Fibroblast of lung (primary cell): ENCODE measurements at regions not wholly inside any gene's neighbourhood (a gene's known extent, or its start where the extent isn't known, plus 50 kb on each side); places are given as distances from the start of the nearest gene placed in this dataset.

Experiments
- DNase-seq, 2 donors: peaks; one replicate each; pipeline versions ENCODE4 v3.0.0 to v3.0.0-alpha.2; 2010; ENCODE audit warnings: low read depth in 2 of 2
- H2AFZ ChIP-seq: 2 replicates; pipeline ENCODE4 v1.5.1; 2012; ENCODE audit warnings: low read length, control low read depth, inconsistent platforms
- H3K27ac ChIP-seq: 2 replicates; pipeline ENCODE4 v1.5.1; 2011; ENCODE audit warnings: low read length, control low read depth; ENCODE audit not compliant: insufficient read depth
- H3K27me3 ChIP-seq: 2 replicates; pipeline ENCODE4 v1.5.1; 2011; ENCODE audit warnings: mild to moderate bottlenecking, low read length; ENCODE audit not compliant: control insufficient read depth, insufficient read depth
- H3K36me3 ChIP-seq: 2 replicates; pipeline ENCODE4 v1.5.1; 2011; ENCODE audit warnings: low read length; ENCODE audit not compliant: control insufficient read depth, insufficient read depth
- H3K4me1 ChIP-seq: 2 replicates; pipeline ENCODE4 v1.5.1; 2011; ENCODE audit warnings: low read length; ENCODE audit not compliant: control insufficient read depth, insufficient read depth; ENCODE audit errors: extremely low read depth
- H3K4me2 ChIP-seq: 2 replicates; pipeline ENCODE4 v1.5.1; 2011; ENCODE audit warnings: low read length, control low read depth; ENCODE audit not compliant: insufficient read depth; ENCODE audit errors: extremely low read depth
- H3K4me3 ChIP-seq, 4 experiments: fragments of 200-600 bp in 1 of 4; sonication (generic) in 1 of 4; replicated peaks in 1 of 4; 2 replicates each; pipeline ENCODE4 v1.5.1; 2011 to 2016; ENCODE audit warnings: low read length in 4 of 4, low read depth in 3 of 4, mild to moderate bottlenecking in 3 of 4, control low read depth in 2 of 4, inconsistent platforms in 1 of 4, mixed read lengths in 1 of 4; ENCODE audit not compliant: insufficient read depth in 1 of 4; ENCODE audit errors: control extremely low read depth in 1 of 4
- H3K79me2 ChIP-seq: 2 replicates; pipeline ENCODE4 v1.5.1; 2012; ENCODE audit warnings: mild to moderate bottlenecking, low read length, inconsistent platforms; ENCODE audit not compliant: control insufficient read depth, insufficient read depth
- H3K9ac ChIP-seq: 2 replicates; pipeline ENCODE4 v1.5.1; 2011; ENCODE audit warnings: mild to moderate bottlenecking, low read length, control low read depth; ENCODE audit not compliant: insufficient read depth
- H3K9me3 ChIP-seq: 2 replicates; pipeline ENCODE4 v1.5.1; 2012; ENCODE audit warnings: low read depth, low read length; ENCODE audit not compliant: control insufficient read depth, insufficient read depth
- H4K20me1 ChIP-seq: 2 replicates; pipeline ENCODE4 v1.5.1; 2011; ENCODE audit warnings: low read length; ENCODE audit not compliant: control insufficient read depth, insufficient read depth; ENCODE audit errors: extremely low read depth
- EZH2 ChIP-seq: IDR thresholded peaks from 2 replicates; pipeline ENCODE4 v1.5.1; 2012; ENCODE audit warnings: low read length, control low read depth, mild to moderate bottlenecking; ENCODE audit errors: missing control alignments
- TF ChIP-seq, protein P1 (sequence below), 2 donors: IDR thresholded peaks in 1 of 2; conservative IDR thresholded peaks in 1 of 2; 1 replicate in 1 of 2; 2 replicates in 1 of 2; pipeline ENCODE4 v1.5.1; 2011 to 2012; ENCODE audit warnings: low read length in 2 of 2, control low read depth in 1 of 2, inconsistent platforms in 1 of 2, low read depth in 1 of 2, mild to moderate bottlenecking in 1 of 2

DNA sequence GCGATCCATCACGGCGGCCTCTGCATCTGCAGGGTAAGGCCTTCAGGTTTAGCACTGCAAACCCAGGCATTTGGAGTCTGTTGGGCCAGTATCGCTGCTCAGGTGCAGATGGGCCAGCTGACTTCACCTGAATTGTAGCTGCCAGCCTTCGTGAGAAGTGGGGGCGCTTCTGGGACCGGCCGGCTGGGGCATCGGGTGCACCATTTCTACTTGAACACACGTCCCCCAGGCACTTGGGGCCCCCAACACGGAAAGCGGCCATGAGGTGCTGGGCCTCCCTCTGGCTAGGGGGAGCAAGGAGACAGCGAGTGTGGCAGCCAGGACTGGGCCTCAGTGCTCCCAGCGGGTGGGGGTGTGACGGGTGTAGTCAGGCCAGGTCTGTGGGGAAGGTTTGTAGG is 767.6 kb downstream of the KCNJ18 start:
- Histone ChIP-seq H3K4me2 (no peak overlapping the region), H4K20me1 (no peaks in the 10 kb centered on the region), H3K4me3 (no peak overlapping the region), H3K36me3 (no peaks in the 10 kb centered on the region), H3K79me2 (no peaks in the 10 kb centered on the region), H3K9me3 (no peaks in the 10 kb centered on the region), H3K9ac (no peak overlapping the region), H3K4me1 (no peaks in the 10 kb centered on the region), H2AFZ (no peak overlapping the region), H3K27me3 (no peaks in the 10 kb centered on the region), H3K27ac (no peak overlapping the region)
- TF ChIP-seq, protein P1, sequence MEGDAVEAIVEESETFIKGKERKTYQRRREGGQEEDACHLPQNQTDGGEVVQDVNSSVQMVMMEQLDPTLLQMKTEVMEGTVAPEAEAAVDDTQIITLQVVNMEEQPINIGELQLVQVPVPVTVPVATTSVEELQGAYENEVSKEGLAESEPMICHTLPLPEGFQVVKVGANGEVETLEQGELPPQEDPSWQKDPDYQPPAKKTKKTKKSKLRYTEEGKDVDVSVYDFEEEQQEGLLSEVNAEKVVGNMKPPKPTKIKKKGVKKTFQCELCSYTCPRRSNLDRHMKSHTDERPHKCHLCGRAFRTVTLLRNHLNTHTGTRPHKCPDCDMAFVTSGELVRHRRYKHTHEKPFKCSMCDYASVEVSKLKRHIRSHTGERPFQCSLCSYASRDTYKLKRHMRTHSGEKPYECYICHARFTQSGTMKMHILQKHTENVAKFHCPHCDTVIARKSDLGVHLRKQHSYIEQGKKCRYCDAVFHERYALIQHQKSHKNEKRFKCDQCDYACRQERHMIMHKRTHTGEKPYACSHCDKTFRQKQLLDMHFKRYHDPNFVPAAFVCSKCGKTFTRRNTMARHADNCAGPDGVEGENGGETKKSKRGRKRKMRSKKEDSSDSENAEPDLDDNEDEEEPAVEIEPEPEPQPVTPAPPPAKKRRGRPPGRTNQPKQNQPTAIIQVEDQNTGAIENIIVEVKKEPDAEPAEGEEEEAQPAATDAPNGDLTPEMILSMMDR (conservative IDR thresholded peaks at IDR 0.05 in 1 of 2, IDR thresholded peaks at IDR 0.05 in 1 of 2; ENCODE audit: low read depth in 1 of 2, low read length in 2 of 2), result no peak
- TF ChIP-seq EZH2, result no peak
- DNase-seq, result no peak

DNA sequence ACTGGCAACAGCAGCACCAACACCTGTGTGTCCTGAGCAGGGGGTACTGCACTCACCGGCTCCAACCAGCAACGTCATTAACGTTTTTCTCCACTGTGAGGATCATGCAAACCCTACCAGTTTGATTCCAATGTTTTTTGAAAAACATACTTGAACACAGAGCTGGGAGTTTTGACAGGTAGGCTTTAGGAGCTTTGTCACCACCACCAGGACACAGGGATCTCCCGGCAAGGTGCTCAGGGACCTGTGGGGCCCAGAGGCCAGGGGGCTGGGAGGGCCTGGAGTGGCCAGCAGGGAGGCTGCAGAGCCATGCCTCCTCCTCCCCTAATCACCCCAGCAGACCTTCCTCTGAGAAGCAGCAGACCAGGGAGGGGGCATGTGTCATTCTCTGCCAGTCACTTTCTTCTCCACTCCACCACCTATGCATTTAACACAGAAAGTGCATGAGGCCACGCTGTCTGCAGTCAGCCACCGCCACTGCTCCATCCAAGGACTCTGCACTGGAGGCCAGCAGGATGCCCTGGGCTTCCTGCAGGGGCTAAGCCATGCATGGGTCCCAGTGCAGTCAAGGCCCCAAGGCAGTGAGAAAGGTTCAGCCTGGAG is 768.2 kb downstream of the KCNJ18 start:
- H3K4me2 ChIP-seq, result no peak overlapping the region
- no peak for TF ChIP-seq EZH2
- TF ChIP-seq, protein P1 (conservative IDR thresholded peaks at IDR 0.05 in 1 of 2, IDR thresholded peaks at IDR 0.05 in 1 of 2; ENCODE audit: low read depth in 1 of 2, low read length in 2 of 2), result no peak
- DNase-seq, result no peak

DNA sequence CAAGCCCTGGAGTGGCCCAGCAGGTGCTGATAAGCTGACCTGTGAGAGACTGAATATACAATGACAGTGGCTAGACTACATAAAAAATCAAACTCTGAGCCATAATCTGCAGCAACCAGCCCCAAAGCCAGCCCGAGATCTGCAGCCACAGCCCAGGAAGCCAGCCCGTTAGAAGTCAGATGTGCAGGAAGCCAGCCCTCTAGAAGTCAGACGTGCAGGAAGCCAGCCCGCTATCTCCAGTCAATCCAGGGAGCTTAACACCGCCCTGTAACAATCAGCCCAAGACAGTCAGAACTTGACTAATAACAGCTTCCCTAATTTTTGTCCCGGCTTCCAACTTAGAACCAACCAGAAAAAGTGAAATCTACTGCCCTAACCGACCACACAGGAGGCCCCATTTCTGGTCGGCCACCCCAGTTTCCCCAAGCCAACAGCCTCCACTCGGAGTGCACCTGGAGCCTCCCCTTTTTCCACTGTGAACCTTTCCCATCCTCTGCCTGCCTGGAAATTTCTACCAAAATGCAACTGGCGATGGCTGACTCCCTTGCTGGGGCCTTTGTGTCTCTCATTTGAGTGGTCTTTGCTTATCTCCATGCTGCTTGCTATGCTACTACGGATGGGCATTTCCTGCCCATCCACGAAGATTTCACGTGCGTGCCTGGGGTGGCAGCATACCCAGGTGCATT is 769.3 kb downstream of the KCNJ18 start:
- TF ChIP-seq EZH2, result no peak
- TF ChIP-seq, protein P1 (conservative IDR thresholded peaks at IDR 0.05 in 1 of 2, IDR thresholded peaks at IDR 0.05 in 1 of 2; ENCODE audit: low read depth in 1 of 2, low read length in 2 of 2), result no peak
- Histone ChIP-seq H3K4me1 (no peaks in the 10 kb centered on the region), H3K27me3 (no peaks in the 10 kb centered on the region), H3K27ac (no peak overlapping the region), H3K36me3 (no peaks in the 10 kb centered on the region), H3K4me3 (no peak overlapping the region), H4K20me1 (no peaks in the 10 kb centered on the region), H2AFZ (no peak overlapping the region), H3K9ac (no peak overlapping the region), H3K79me2 (no peaks in the 10 kb centered on the region), H3K4me2 (no peak overlapping the region), H3K9me3 (no peaks in the 10 kb centered on the region)
- DNase-seq, result no peak

More for the DNA sequence above, 768.2 kb downstream of the KCNJ18 start:
- Histone ChIP-seq H3K36me3 (no peaks in the 10 kb centered on the region), H3K27ac (no peak overlapping the region), H3K9ac (no peak overlapping the region), H3K79me2 (no peaks in the 10 kb centered on the region), H4K20me1 (no peaks in the 10 kb centered on the region), H3K9me3 (no peaks in the 10 kb centered on the region), H3K4me1 (no peaks in the 10 kb centered on the region), H3K27me3 (no peaks in the 10 kb centered on the region), H3K4me3 (no peak overlapping the region), H2AFZ (no peak overlapping the region)
